WTC11 (cell line): ENCODE measurements at regions not wholly inside any gene's neighbourhood (a gene's known extent, or its start where the extent isn't known, plus 50 kb on each side); places are given as distances from the start of the nearest gene placed in this dataset.

Experiments used
- ATAC-seq: fragments of 200-7000 bp; cut with Tn5 transposase; 2 replicates; pipeline ENCODE4 v1.10.0; 2021; ENCODE audit warnings: mild to moderate bottlenecking, moderate library complexity
- CTCF ChIA-PET: fragments of 300-600 bp; sonication (Branson Sonifier 250); formaldehyde crosslinking; loops from one replicate; lab custom pipeline; 2021; ENCODE audit warnings: antibody characterized with exemption; lab: Charles Lee
- POLR2A ChIA-PET: fragments of 350-600 bp; sonication (Branson Sonifier 250); formaldehyde crosslinking; loops from one replicate; lab custom pipeline; 2021; ENCODE audit warnings: antibody characterized with exemption; lab: Charles Lee
- DNase-seq: peaks from one replicate; pipeline ENCODE4 v3.0.0; 2021; ENCODE audit warnings: low spot score
- H3K27ac Mint-ChIP-seq: 2 replicates; pipeline ENCODE4 v1.8.0; 2021; ENCODE audit warnings: mixed read lengths
- H3K27me3 Mint-ChIP-seq: 2 replicates; pipeline ENCODE4 v1.8.0; 2021; ENCODE audit warnings: low read depth, mild to moderate bottlenecking, moderate library complexity, mixed read lengths
- H3K36me3 Mint-ChIP-seq: 2 replicates; pipeline ENCODE4 v1.8.0; 2021; ENCODE audit warnings: mixed read lengths
- H3K4me1 Mint-ChIP-seq: 2 replicates; pipeline ENCODE4 v1.8.0; 2022; ENCODE audit warnings: mixed read lengths
- H3K4me3 Mint-ChIP-seq: 2 replicates; pipeline ENCODE4 v1.8.0; 2021; ENCODE audit warnings: mild to moderate bottlenecking, moderate library complexity, mixed read lengths
- H3K9me3 Mint-ChIP-seq: 2 replicates; pipeline ENCODE4 v1.8.0; 2021; ENCODE audit warnings: mixed read lengths
- ETV6 ChIP-seq: sonication (generic); formaldehyde crosslinking; IDR thresholded peaks from 2 replicates; pipeline ENCODE4 v1.8.1; 2022; ENCODE audit warnings: mild to moderate bottlenecking, missing genetic modification reagents
- FOXJ3 ChIP-seq: sonication (generic); formaldehyde crosslinking; IDR thresholded peaks from 2 replicates; pipeline ENCODE4 v1.9.0; 2021; ENCODE audit warnings: missing genetic modification reagents, mild to moderate bottlenecking, borderline replicate concordance
- GTF2I ChIP-seq: fragments of 250-450 bp; sonication (Bioruptor Pico); conservative IDR thresholded peaks from 2 replicates; pipeline ENCODE4 v1.4.0; 2021; ENCODE audit warnings: mild to moderate bottlenecking
- NR2C2 ChIP-seq: sonication (generic); formaldehyde crosslinking; IDR thresholded peaks from 2 replicates; pipeline ENCODE4 v1.8.0; 2022; ENCODE audit warnings: mild to moderate bottlenecking, missing genetic modification reagents
- PRRX2 ChIP-seq: fragments of 250-450 bp; sonication (Bioruptor Pico); IDR thresholded peaks from 2 replicates; pipeline ENCODE4 v1.8.0; 2021; ENCODE audit warnings: mild to moderate bottlenecking
- SMAD4 ChIP-seq: sonication (generic); formaldehyde crosslinking; IDR thresholded peaks from 2 replicates; pipeline ENCODE4 v1.8.0; 2022; ENCODE audit warnings: mild to moderate bottlenecking, missing genetic modification reagents
- TEAD1 ChIP-seq: sonication (generic); formaldehyde crosslinking; IDR thresholded peaks from 2 replicates; pipeline ENCODE4 v1.8.0; 2022; ENCODE audit warnings: mild to moderate bottlenecking, missing genetic modification reagents
- TF ChIP-seq, protein P1 (sequence below): sonication (generic); formaldehyde crosslinking; IDR thresholded peaks from 2 replicates; pipeline ENCODE4 v1.8.1; 2023; ENCODE audit warnings: mild to moderate bottlenecking, missing genetic modification reagents, moderate library complexity
- TF ChIP-seq, protein P2 (sequence below): sonication (generic); formaldehyde crosslinking; IDR thresholded peaks from 2 replicates; pipeline ENCODE4 v1.8.1; 2023; ENCODE audit warnings: mild to moderate bottlenecking, moderate library complexity, missing genetic modification reagents
- TF ChIP-seq, protein P3 (sequence below): sonication (generic); formaldehyde crosslinking; IDR thresholded peaks from 2 replicates; pipeline ENCODE4 v1.8.1; 2023; ENCODE audit warnings: mild to moderate bottlenecking, missing genetic modification reagents
- TF ChIP-seq, protein P4 (sequence below): sonication (generic); formaldehyde crosslinking; IDR thresholded peaks from 2 replicates; pipeline ENCODE4 v1.8.0; 2022; ENCODE audit warnings: mild to moderate bottlenecking, missing genetic modification reagents
- TF ChIP-seq, protein P5 (sequence below): sonication (generic); formaldehyde crosslinking; IDR thresholded peaks from 2 replicates; pipeline ENCODE4 v1.8.1; 2022; ENCODE audit warnings: low read depth, mild to moderate bottlenecking, moderate library complexity, missing genetic modification reagents, borderline replicate concordance
- TF ChIP-seq, protein P6 (sequence below): sonication (generic); formaldehyde crosslinking; IDR thresholded peaks from 2 replicates; pipeline ENCODE4 v1.8.1; 2022; ENCODE audit warnings: mild to moderate bottlenecking, missing genetic modification reagents, moderate library complexity, borderline replicate concordance

DNA sequence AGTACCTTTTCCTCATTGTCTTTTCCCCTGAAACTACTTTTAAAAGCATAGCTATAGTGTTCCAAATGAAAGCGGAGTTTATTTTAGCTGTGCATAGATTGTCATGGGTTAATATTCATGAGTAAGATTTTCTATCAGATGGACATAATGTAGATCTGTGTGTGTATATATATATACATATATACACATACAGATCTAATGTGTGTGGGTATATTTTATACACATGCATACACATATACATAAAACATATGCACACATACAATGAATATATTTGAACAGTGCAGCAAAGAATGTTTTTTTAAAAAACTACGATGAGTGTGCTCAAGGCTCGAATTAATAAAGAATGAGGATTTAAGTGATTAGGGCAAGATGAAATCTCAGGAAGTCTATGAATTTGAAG lies 328.3 kb upstream of the IL12A start:
- CTCF ChIA-PET = interaction anchor here (1.3 kb wide), 1 partner anchor 9 kb away, joined by 4 read pairs; no protein-coding TSS in a partner anchor
- H3K4me1 Mint-ChIP-seq = no peaks in the 10 kb centered on the region
- peaks cover 18% of the 10 kb centered on the region for H3K9me3 Mint-ChIP-seq
- no peaks in the 10 kb centered on the region for H3K27me3 Mint-ChIP-seq
- DNase-seq = no peak
- no peak overlapping the region for H3K27ac Mint-ChIP-seq
- H3K4me3 Mint-ChIP-seq = no peak overlapping the region
- no peak for ATAC-seq
- POLR2A ChIA-PET = no interaction called here
- TF ChIP-seq PRRX2 (no peak), TEAD1 (no peak), GTF2I (CRISPR knock-in tag) (no peak)
- TF ChIP-seq, protein P1, sequence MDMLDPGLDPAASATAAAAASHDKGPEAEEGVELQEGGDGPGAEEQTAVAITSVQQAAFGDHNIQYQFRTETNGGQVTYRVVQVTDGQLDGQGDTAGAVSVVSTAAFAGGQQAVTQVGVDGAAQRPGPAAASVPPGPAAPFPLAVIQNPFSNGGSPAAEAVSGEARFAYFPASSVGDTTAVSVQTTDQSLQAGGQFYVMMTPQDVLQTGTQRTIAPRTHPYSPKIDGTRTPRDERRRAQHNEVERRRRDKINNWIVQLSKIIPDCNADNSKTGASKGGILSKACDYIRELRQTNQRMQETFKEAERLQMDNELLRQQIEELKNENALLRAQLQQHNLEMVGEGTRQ = no peak
- TF ChIP-seq, all 79 proteins: peak for 0
- H3K36me3 Mint-ChIP-seq = peaks cover 4% of the 10 kb centered on the region; the same call in 1 of the 2 replicates

DNA sequence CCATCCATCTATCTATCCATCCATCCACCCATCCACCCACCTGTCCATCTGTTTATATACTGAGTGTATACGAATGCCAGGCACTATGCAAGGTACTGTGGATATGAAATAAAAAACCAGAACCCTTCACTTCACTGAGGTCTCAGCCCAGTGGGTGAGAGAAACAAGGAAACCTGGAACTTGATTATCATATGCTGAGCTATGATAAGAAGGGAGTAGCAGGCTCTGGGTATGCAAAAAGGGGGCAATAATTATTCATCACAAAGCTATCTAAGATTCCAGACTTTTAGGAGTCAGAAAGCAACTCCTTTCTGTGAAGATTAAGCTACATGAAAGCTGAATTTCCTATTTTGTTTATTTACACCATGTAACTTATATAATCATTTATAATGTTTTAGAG lies 327.7 kb upstream of the IL12A start:
- Mint-ChIP-seq H3K36me3 (peaks cover 4% of the 10 kb centered on the region; the same call in 1 of the 2 replicates), H3K4me1 (no peaks in the 10 kb centered on the region), H3K4me3 (no peak overlapping the region), H3K27ac (no peak overlapping the region), H3K27me3 (no peaks in the 10 kb centered on the region), H3K9me3 (peaks cover 18% of the 10 kb centered on the region)
- TF ChIP-seq, protein P2, sequence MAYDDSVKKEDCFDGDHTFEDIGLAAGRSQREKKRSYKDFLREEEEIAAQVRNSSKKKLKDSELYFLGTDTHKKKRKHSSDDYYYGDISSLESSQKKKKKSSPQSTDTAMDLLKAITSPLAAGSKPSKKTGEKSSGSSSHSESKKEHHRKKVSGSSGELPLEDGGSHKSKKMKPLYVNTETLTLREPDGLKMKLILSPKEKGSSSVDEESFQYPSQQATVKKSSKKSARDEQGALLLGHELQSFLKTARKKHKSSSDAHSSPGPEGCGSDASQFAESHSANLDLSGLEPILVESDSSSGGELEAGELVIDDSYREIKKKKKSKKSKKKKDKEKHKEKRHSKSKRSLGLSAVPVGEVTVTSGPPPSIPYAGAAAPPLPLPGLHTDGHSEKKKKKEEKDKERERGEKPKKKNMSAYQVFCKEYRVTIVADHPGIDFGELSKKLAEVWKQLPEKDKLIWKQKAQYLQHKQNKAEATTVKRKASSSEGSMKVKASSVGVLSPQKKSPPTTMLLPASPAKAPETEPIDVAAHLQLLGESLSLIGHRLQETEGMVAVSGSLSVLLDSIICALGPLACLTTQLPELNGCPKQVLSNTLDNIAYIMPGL = no peak
- no peak for TF ChIP-seq SMAD4 (CRISPR knock-in tag)
- TF ChIP-seq, protein P3, sequence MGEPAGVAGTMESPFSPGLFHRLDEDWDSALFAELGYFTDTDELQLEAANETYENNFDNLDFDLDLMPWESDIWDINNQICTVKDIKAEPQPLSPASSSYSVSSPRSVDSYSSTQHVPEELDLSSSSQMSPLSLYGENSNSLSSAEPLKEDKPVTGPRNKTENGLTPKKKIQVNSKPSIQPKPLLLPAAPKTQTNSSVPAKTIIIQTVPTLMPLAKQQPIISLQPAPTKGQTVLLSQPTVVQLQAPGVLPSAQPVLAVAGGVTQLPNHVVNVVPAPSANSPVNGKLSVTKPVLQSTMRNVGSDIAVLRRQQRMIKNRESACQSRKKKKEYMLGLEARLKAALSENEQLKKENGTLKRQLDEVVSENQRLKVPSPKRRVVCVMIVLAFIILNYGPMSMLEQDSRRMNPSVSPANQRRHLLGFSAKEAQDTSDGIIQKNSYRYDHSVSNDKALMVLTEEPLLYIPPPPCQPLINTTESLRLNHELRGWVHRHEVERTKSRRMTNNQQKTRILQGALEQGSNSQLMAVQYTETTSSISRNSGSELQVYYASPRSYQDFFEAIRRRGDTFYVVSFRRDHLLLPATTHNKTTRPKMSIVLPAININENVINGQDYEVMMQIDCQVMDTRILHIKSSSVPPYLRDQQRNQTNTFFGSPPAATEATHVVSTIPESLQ (CRISPR knock-in tag) = no peak
- no peak for TF ChIP-seq FOXJ3 (CRISPR knock-in tag)
- no peak for DNase-seq
- ChIA-PET CTCF (no interaction called here), POLR2A (no interaction called here)
- ATAC-seq = no peak

DNA sequence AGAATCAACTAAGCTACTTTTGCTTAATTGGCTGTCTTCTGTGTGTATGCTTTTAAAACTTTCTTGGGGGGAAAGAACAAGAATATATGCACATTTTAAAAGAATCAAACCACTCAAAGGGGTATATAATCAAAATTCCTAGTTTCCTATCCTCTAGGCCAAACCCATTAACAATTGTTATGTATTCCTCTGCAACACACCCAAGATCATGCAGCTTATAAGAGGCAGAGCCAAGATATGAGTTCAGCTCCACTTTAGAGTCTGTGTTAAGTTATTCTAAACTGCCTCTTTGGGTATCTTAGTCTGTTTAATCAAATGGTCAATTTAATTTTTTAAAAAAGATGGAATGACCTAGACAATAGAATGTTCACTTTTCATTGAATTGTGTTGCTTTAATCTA lies 326.1 kb upstream of the IL12A start:
- DNase-seq = no peak
- Mint-ChIP-seq H3K27ac (no peak overlapping the region), H3K9me3 (peaks cover 18% of the 10 kb centered on the region), H3K27me3 (no peaks in the 10 kb centered on the region), H3K4me3 (no peak overlapping the region), H3K36me3 (peaks cover 4% of the 10 kb centered on the region; the same call in 1 of the 2 replicates), H3K4me1 (no peaks in the 10 kb centered on the region)
- no peak for ATAC-seq
- ChIA-PET POLR2A (interaction anchor here (0.6 kb wide), 1 partner anchor 102 kb away, joined by 5 read pairs; no protein-coding TSS in a partner anchor), CTCF (no interaction called here)
- TF ChIP-seq, protein P4, sequence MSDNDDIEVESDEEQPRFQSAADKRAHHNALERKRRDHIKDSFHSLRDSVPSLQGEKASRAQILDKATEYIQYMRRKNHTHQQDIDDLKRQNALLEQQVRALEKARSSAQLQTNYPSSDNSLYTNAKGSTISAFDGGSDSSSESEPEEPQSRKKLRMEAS = no peak
- no peak for TF ChIP-seq NR2C2 (CRISPR knock-in tag)
- TF ChIP-seq, protein P5, sequence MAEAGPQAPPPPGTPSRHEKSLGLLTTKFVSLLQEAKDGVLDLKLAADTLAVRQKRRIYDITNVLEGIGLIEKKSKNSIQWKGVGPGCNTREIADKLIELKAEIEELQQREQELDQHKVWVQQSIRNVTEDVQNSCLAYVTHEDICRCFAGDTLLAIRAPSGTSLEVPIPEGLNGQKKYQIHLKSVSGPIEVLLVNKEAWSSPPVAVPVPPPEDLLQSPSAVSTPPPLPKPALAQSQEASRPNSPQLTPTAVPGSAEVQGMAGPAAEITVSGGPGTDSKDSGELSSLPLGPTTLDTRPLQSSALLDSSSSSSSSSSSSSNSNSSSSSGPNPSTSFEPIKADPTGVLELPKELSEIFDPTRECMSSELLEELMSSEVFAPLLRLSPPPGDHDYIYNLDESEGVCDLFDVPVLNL (CRISPR knock-in tag) = no peak
- TF ChIP-seq ETV6 = no peak
- TF ChIP-seq, protein P6, sequence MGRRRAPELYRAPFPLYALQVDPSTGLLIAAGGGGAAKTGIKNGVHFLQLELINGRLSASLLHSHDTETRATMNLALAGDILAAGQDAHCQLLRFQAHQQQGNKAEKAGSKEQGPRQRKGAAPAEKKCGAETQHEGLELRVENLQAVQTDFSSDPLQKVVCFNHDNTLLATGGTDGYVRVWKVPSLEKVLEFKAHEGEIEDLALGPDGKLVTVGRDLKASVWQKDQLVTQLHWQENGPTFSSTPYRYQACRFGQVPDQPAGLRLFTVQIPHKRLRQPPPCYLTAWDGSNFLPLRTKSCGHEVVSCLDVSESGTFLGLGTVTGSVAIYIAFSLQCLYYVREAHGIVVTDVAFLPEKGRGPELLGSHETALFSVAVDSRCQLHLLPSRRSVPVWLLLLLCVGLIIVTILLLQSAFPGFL (CRISPR knock-in tag) = no peak
